Upper lobe of right lung (tissue), 1 donor: ENCODE measurements at regions not wholly inside any gene's neighbourhood (a gene's known extent, or its start where the extent isn't known, plus 50 kb on each side); places are given as distances from the start of the nearest gene placed in this dataset.

ENCODE experiments used
- ATAC-seq: fragments of 200-7000 bp; cut with Tn5 transposase; one replicate; pipeline ENCODE4 v1.9.1; 2020; ENCODE audit warnings: mild to moderate bottlenecking, moderate library complexity
- DNase-seq: peaks from one replicate; pipeline ENCODE4 v3.0.0-alpha.2; 2020
- H3K27ac ChIP-seq: fragments of 200-600 bp; one replicate; pipeline ENCODE4 v1.8.0; 2022
- H3K27me3 ChIP-seq: fragments of 200-600 bp; one replicate; pipeline ENCODE4 v1.8.0; 2022; ENCODE audit warnings: mild to moderate bottlenecking
- H3K36me3 ChIP-seq: fragments of 200-600 bp; one replicate; pipeline ENCODE4 v1.8.0; 2022
- H3K4me1 ChIP-seq: fragments of 200-600 bp; one replicate; pipeline ENCODE4 v1.8.0; 2022
- H3K4me3 ChIP-seq: fragments of 200-600 bp; one replicate; pipeline ENCODE4 v1.8.0; 2022; ENCODE audit warnings: mild to moderate bottlenecking
- H3K9me3 ChIP-seq: fragments of 200-600 bp; one replicate; pipeline ENCODE4 v1.8.0; 2022
- intact Hi-C: fragments of 100-400 bp; cut with DNase I; formaldehyde crosslinking; loops from one replicate; pipeline ENCODE4 v1.11.0; 2022
- TF ChIP-seq, protein P1 (sequence below): fragments of 200-600 bp; IDR thresholded peaks from one replicate; pipeline ENCODE4 v1.8.0; 2022; ENCODE audit warnings: antibody characterized with exemption
- donor health status: DM: no; HTN: yes; CAD: no; lungs with severe emphysema.

DNA sequence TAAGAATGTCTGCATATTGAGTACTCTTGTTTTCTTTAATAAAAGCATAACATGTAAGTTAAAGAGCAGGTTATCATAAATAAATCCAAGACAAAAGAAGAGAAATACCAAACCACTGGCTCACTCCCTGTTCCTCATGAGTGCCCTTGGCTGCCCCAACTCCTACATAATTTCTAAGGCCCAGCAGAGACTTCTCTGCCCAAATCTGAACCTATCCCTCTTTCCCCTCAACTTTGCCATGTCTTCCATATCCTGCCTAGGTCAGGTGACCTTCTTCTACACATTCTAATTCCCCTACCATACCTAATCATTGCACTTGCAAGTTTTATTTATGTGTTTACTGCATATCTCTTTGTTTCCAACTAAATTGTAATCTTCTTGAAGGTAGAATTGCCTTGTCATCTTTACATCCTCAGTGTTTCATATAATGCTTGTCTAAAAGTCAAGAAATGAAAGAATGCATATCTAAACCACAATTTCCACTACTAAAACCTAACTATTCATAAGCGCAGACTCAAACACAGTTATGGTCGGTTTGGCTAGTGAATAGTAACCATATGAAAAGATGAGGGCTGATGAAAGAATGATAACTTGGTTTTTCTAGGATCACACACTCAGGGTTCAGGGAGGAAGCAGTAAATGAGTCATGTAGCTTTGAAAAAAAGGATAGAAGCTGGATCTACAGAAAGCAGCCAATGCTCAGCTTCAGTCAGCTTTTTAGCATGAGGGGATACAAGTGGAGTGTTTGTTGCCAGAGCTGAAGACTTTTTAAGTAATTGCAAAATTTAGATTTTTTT is 53.3 kb upstream of the EYA4 start:
- Histone ChIP-seq H3K9me3 (no peaks in the 10 kb centered on the region), H3K36me3 (no peaks in the 10 kb centered on the region), H3K27ac (no peak overlapping the region), H3K27me3 (no peaks in the 10 kb centered on the region), H3K4me1 (no peaks in the 10 kb centered on the region), H3K4me3 (no peak overlapping the region)
- TF ChIP-seq, protein P1, sequence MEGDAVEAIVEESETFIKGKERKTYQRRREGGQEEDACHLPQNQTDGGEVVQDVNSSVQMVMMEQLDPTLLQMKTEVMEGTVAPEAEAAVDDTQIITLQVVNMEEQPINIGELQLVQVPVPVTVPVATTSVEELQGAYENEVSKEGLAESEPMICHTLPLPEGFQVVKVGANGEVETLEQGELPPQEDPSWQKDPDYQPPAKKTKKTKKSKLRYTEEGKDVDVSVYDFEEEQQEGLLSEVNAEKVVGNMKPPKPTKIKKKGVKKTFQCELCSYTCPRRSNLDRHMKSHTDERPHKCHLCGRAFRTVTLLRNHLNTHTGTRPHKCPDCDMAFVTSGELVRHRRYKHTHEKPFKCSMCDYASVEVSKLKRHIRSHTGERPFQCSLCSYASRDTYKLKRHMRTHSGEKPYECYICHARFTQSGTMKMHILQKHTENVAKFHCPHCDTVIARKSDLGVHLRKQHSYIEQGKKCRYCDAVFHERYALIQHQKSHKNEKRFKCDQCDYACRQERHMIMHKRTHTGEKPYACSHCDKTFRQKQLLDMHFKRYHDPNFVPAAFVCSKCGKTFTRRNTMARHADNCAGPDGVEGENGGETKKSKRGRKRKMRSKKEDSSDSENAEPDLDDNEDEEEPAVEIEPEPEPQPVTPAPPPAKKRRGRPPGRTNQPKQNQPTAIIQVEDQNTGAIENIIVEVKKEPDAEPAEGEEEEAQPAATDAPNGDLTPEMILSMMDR: no peak
- intact Hi-C loops: loop anchor here (10.0 kb wide), 1 partner anchor 327 kb away; no protein-coding TSS in a partner anchor
- DNase-seq (no peak), ATAC-seq (no peak)

DNA sequence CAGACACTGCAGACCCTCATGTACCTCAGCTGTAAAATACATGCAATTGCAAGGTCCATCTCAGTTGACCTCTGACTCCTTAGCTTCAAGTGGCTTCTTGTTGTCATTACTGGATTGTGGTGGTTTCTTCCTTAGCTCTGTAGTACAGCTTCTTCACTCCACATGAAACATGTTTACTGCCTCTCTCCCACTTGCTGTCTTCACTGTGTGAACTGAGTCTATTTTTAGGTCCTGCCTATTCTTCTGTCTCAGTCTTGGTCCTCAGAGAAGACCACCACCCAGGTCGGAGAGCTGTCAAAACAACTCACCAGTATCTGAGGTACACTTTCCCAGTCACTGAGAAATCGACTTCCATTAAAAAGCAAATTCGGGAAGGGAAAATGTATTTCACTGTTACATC is 50.2 kb upstream of the EYA4 start:
- Histone ChIP-seq H3K9me3 (no peaks in the 10 kb centered on the region), H3K36me3 (no peaks in the 10 kb centered on the region), H3K4me3 (no peak overlapping the region), H3K27ac (no peak overlapping the region), H3K4me1 (no peaks in the 10 kb centered on the region), H3K27me3 (no peaks in the 10 kb centered on the region)
- ATAC-seq (no peak), DNase-seq (no peak)
- TF ChIP-seq, protein P1: no peak
- intact Hi-C loops: no loop called here

DNA sequence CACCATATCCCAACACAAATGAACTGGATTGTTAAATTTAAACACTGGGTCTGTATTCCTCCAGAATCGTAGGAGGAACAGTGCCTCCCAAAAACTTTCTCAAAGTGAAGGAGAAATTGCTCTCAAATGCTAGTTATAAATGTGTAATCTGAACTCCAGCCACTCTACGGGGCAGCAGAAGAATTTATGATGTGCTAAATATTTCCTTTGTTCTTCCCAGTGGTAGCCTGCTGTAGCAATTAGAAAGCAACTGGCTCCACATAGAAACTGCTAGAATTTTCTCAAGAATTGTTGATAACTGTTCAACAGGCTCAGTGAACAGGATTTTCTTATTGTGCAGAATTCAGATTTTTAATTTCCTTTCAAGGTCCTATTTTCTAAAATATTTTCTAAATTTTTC is 49.8 kb upstream of the EYA4 start:
- H3K9me3 ChIP-seq: no peaks in the 10 kb centered on the region
- intact Hi-C loops: no loop called here
- no peak for DNase-seq
- no peaks in the 10 kb centered on the region for H3K4me1 ChIP-seq
- no peaks in the 10 kb centered on the region for H3K27me3 ChIP-seq
- TF ChIP-seq, protein P1: no peak
- H3K36me3 ChIP-seq: no peaks in the 10 kb centered on the region
- H3K4me3 ChIP-seq: no peak overlapping the region
- ATAC-seq: no peak
- H3K27ac ChIP-seq: no peak overlapping the region
